Suprapubic skin (tissue), 4 donors: ENCODE measurements at regions not wholly inside any gene's neighbourhood (a gene's known extent, or its start where the extent isn't known, plus 50 kb on each side); places are given as distances from the start of the nearest gene placed in this dataset.
"Not testable (repeated sequence)": the region's sequence is repeated elsewhere in the genome, so short reads cannot be mapped to it uniquely, and the experiment has no call there.

ENCODE experiments used
- DNase-seq, 2 donors: peaks; one replicate each; pipeline ENCODE4 v3.0.0-alpha.2; 2019; ENCODE audit warnings: low spot score in 2 of 2
- H3K27ac ChIP-seq: fragments of 200-600 bp; sonication (generic); one replicate; pipeline ENCODE4 v1.5.1; 2019
- H3K27me3 ChIP-seq: fragments of 200-600 bp; sonication (generic); one replicate; pipeline ENCODE4 v1.5.1; 2019
- H3K36me3 ChIP-seq: fragments of 200-600 bp; sonication (generic); one replicate; pipeline ENCODE4 v1.5.1; 2019
- H3K4me1 ChIP-seq: fragments of 200-600 bp; sonication (generic); one replicate; pipeline ENCODE4 v1.5.1; 2019
- H3K4me3 ChIP-seq: fragments of 200-600 bp; sonication (generic); one replicate; pipeline ENCODE4 v1.5.1; 2019; ENCODE audit warnings: mild to moderate bottlenecking
- H3K9me3 ChIP-seq: fragments of 200-600 bp; sonication (generic); one replicate; pipeline ENCODE4 v1.5.1; 2019
- EP300 ChIP-seq: sonication (generic); formaldehyde crosslinking; IDR thresholded peaks from one replicate; pipeline ENCODE4 v1.6.1; 2017; ENCODE audit warnings: antibody characterized with exemption
- POLR2A ChIP-seq, 2 donors: fragments of 450-650 bp; IDR thresholded peaks; one replicate each; pipeline ENCODE4 v1.6.1; 2017; ENCODE audit warnings: antibody characterized with exemption in 2 of 2, mild to moderate bottlenecking in 2 of 2, moderate library complexity in 2 of 2
- POLR2AphosphoS5 ChIP-seq, 3 donors: sonication (generic); formaldehyde crosslinking; IDR thresholded peaks; one replicate each; pipeline ENCODE4 v1.6.1; 2017; ENCODE audit warnings: antibody characterized with exemption in 3 of 3
- WGBS: methylation state at CpG from one replicate; pipeline ENCODE4 v1.1.5; 2018; 5-methylcytosine and 5-hydroxymethylcytosine counted together
- TF ChIP-seq, protein P1 (sequence below), 2 donors: fragments of 200-600 bp in 1 of 2; fragments of 450-650 bp in 1 of 2; sonication (generic) in 1 of 2; IDR thresholded peaks; one replicate each; pipeline ENCODE4 v1.5.1; 2016 to 2019; ENCODE audit warnings: antibody characterized with exemption in 2 of 2, mild to moderate bottlenecking in 1 of 2, moderate library complexity in 1 of 2

DNA sequence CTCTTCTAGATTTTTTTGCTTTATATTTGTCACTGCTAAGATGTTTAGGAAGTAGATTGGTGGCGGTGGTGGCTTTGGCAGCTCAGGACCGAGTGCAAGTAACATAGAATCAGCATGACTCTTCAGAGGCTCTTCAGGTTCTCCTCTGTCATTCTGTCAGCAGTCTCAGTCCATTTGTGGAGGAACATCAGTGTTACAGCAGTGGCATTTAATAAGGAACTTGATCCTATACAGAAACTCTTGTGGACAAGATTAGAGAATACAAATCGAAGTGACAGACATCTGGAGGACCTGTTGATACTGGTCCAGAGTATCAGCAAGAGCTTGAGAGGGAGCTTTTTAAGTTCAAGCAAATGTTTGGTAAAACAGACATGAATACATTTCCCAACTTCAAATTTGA is 82.2 kb upstream of the GNAZ start:
- Histone ChIP-seq H3K4me3 (no peak overlapping the region), H3K4me1 (no peaks in the 10 kb centered on the region), H3K9me3 (no peaks in the 10 kb centered on the region), H3K27me3 (no peaks in the 10 kb centered on the region), H3K36me3 (no peaks in the 10 kb centered on the region), H3K27ac (no peak overlapping the region)
- WGBS, result 61% methylated on average over 3 of the region's 3 CpGs
- no peak for TF ChIP-seq EP300
- no peak for TF ChIP-seq POLR2A (IDR thresholded peaks at IDR 0.05)
- no peak for TF ChIP-seq POLR2AphosphoS5 (IDR thresholded peaks at IDR 0.05)
- TF ChIP-seq, protein P1, sequence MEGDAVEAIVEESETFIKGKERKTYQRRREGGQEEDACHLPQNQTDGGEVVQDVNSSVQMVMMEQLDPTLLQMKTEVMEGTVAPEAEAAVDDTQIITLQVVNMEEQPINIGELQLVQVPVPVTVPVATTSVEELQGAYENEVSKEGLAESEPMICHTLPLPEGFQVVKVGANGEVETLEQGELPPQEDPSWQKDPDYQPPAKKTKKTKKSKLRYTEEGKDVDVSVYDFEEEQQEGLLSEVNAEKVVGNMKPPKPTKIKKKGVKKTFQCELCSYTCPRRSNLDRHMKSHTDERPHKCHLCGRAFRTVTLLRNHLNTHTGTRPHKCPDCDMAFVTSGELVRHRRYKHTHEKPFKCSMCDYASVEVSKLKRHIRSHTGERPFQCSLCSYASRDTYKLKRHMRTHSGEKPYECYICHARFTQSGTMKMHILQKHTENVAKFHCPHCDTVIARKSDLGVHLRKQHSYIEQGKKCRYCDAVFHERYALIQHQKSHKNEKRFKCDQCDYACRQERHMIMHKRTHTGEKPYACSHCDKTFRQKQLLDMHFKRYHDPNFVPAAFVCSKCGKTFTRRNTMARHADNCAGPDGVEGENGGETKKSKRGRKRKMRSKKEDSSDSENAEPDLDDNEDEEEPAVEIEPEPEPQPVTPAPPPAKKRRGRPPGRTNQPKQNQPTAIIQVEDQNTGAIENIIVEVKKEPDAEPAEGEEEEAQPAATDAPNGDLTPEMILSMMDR (IDR thresholded peaks at IDR 0.05), result no peak
- DNase-seq, result no peak

DNA sequence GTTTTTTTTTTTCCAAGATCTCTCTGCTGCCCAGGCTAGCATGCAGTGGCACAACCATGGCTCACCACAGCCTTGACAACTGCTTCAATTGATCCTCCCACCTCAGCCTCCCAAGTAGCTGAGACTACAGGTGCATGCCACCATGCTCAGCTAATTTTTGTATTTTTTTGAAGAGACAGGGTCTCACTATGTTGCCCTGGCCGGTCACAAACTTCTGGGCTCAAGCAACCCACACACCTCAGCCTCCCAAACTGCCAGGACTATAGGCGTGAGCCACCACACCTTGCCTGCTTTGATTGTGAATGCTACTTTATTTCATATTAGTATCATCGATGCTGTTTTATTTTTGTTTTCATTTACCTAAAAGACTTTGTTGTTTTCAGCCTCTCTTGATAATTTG is 81.5 kb upstream of the GNAZ start:
- Histone ChIP-seq H3K9me3 (no peaks in the 10 kb centered on the region), H3K4me3 (no peak overlapping the region), H3K27ac (no peak overlapping the region), H3K36me3 (no peaks in the 10 kb centered on the region), H3K4me1 (no peaks in the 10 kb centered on the region), H3K27me3 (no peaks in the 10 kb centered on the region)
- no peak for TF ChIP-seq EP300
- no peak for TF ChIP-seq POLR2AphosphoS5 (IDR thresholded peaks at IDR 0.05)
- TF ChIP-seq, protein P1 (IDR thresholded peaks at IDR 0.05), result no peak
- TF ChIP-seq POLR2A (IDR thresholded peaks at IDR 0.05), result no peak
- no peak for DNase-seq
- WGBS, result 88% methylated on average over 3 of the region's 3 CpGs

DNA sequence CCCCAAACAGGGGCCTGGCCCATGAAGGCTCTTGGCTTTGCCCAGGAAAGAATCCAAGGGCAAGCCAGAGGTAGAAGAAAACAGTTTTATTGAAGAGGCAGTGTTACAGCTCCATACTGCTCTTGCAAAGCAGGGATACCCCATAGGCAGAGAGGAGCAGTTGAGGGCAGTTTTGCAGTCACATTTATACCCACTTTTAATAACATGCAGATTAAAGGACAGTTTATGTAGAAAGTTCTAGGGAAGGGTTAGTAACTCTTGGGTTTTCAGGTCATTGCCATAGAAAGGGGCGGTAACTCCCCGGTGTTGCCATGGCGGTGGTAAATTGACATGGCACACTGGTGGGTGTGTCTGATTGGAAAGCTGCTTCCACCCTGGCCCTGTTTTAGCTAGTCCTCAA is 80.5 kb upstream of the GNAZ start:
- Histone ChIP-seq H3K9me3 (no peaks in the 10 kb centered on the region), H3K36me3 (no peaks in the 10 kb centered on the region), H3K4me1 (no peaks in the 10 kb centered on the region), H3K27me3 (no peaks in the 10 kb centered on the region), H3K27ac (no peak overlapping the region), H3K4me3 (no peak overlapping the region)
- TF ChIP-seq, protein P1 (IDR thresholded peaks at IDR 0.05), result no peak
- TF ChIP-seq EP300, result no peak
- DNase-seq, result no peak
- WGBS, result 86% methylated on average over 3 of the region's 3 CpGs

DNA sequence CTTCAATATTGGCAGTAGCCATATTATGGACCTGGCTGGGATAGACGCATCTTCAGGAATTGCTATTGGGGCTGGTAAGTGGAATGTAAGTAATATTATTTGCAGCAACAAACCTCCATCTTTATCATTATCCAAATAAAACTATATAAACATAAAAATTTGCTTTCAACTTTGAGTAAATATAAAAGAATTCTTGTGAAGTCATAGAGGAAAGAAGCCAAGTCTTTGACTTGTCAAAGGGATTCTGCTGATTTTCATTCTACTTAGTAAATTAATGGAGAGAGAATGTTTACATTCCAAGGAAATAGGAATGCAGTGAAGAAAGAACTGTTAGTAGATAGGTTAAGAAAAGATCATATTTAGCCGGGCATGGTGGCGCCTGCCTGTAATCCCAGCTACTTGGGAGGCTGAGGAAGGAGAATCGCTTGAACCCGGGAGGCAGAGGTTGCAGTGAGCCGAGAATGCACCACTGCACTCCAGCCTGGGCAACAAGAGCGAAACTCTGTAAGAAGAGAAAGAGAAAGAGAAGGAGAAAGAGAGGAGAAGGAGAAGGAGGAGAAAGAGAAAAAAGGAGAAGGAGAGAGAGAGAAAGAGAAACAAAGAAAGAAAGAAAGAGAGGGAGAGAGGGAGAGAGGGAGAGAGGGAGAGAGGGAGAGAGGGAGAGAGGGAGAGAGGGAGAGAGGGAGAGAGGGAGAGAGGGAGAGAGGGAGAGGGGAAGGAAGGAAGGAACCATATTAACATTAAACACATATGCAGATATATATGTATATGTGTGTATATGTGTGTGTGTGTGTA is 79.4 kb upstream of the GNAZ start:
- H3K4me3 ChIP-seq, H3K9me3 ChIP-seq, H3K27ac ChIP-seq, H3K36me3 ChIP-seq, H3K27me3 ChIP-seq, H3K4me1 ChIP-seq, DNase-seq: not testable (repeated sequence)
- 85% methylated on average over 7 of the region's 7 CpGs for WGBS

DNA sequence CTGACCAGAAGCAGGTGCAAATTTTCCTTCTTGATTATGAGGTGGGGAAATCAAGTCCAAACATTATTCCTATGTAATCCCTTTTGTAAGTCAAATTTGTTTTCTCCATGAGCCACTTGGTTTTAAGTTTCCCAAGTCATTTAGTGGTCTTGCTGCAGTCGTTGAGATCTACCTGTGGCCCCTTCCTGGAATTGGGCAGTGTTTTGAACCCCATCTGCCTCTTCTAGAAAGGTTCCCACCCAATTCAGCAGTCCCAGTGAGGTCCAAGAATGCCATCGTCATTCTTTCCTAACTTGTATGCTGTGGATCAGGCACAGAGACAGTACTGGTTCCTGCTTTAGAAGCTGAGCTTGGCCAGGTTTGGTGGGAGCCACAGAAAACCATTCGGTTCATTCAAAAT is 77.8 kb upstream of the GNAZ start:
- H3K4me1 ChIP-seq, result no peaks in the 10 kb centered on the region
- no peak for DNase-seq
- peaks cover 7% of the 10 kb centered on the region for H3K9me3 ChIP-seq
- TF ChIP-seq POLR2AphosphoS5 (IDR thresholded peaks at IDR 0.05), result no peak
- TF ChIP-seq POLR2A (IDR thresholded peaks at IDR 0.05), result no peak
- no peak for TF ChIP-seq EP300
- TF ChIP-seq, protein P1 (IDR thresholded peaks at IDR 0.05), result no peak
- H3K4me3 ChIP-seq, result no peak overlapping the region
- no peaks in the 10 kb centered on the region for H3K27me3 ChIP-seq
- WGBS, result 75% methylated on average over 3 of the region's 3 CpGs
- H3K36me3 ChIP-seq, result no peaks in the 10 kb centered on the region
- no peak overlapping the region for H3K27ac ChIP-seq

DNA sequence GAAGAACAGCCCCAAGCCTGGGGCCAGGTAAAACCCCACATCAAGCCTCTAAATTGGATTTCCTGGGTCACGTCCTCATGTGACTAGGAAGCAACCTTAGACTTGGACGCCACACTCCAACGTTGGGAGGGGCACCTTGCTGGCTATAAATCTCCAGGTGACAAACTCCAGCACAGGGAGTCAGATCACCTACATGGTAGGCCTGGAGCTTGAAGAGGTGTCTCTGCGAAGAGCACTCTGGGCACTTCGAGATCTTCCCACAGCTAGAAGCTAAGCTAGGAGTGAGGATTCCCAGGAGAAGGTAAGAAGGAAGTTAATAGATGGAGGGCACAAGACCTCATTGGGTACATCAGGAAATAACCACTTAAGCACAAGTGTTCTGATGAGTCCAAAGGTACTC is 77.1 kb upstream of the GNAZ start:
- no peak overlapping the region for H3K4me3 ChIP-seq
- TF ChIP-seq EP300 (no peak), POLR2A (IDR thresholded peaks at IDR 0.05) (no peak), POLR2AphosphoS5 (IDR thresholded peaks at IDR 0.05) (no peak)
- TF ChIP-seq, protein P1 (IDR thresholded peaks at IDR 0.05), result no peak
- DNase-seq, result no peak
- H3K36me3 ChIP-seq, result no peaks in the 10 kb centered on the region
- H3K27me3 ChIP-seq, result no peaks in the 10 kb centered on the region
- H3K9me3 ChIP-seq, result peaks cover 7% of the 10 kb centered on the region
- H3K27ac ChIP-seq, result no peak overlapping the region
- H3K4me1 ChIP-seq, result no peaks in the 10 kb centered on the region
- WGBS, result 74% methylated on average over 5 of the region's 5 CpGs
